ENCODE measurements at regions not wholly inside any gene's neighbourhood (a gene's known extent, or its start where the extent isn't known, plus 50 kb on each side); places are given as distances from the start of the nearest gene placed in this dataset.

- Mint-ChIP-seq H3K36me3 (ENCODE audit: unreplicated experiment) (no peaks in the 10 kb centered on the region), H3K27ac (ENCODE audit: unreplicated experiment) (no peak overlapping the region), H3K4me3 (ENCODE audit: unreplicated experiment) (no peak overlapping the region), H3K27me3 (ENCODE audit: unreplicated experiment) (no peaks in the 10 kb centered on the region), H3K9me3 (ENCODE audit: unreplicated experiment) (no peaks in the 10 kb centered on the region), H3K4me1 (ENCODE audit: unreplicated experiment) (no peaks in the 10 kb centered on the region)
- DNase-seq (ENCODE audit: extremely low spot score, unreplicated experiment), result no peak
- no peak for TF ChIP-seq CTCF (IDR thresholded peaks at IDR 0.05)
Observed at GRCh38 chr11:15318814-15319213, 204.1 kb downstream of the INSC start.

GRCh38 chr11:15326520-15326919 lies 211.8 kb downstream of the INSC start:
- H3K36me3 Mint-ChIP-seq (ENCODE audit: unreplicated experiment), result no peaks in the 10 kb centered on the region
- no peak overlapping the region for H3K4me3 Mint-ChIP-seq (ENCODE audit: unreplicated experiment)
- H3K4me1 Mint-ChIP-seq (ENCODE audit: unreplicated experiment), result no peaks in the 10 kb centered on the region
- H3K9me3 Mint-ChIP-seq (ENCODE audit: unreplicated experiment), result no peaks in the 10 kb centered on the region
- DNase-seq (ENCODE audit: extremely low spot score, unreplicated experiment), result no peak
- H3K27me3 Mint-ChIP-seq (ENCODE audit: unreplicated experiment), result peaks cover 14% of the 10 kb centered on the region
- TF ChIP-seq CTCF (IDR thresholded peaks at IDR 0.05), result no peak
- H3K27ac Mint-ChIP-seq (ENCODE audit: unreplicated experiment), result no peak overlapping the region

- Mint-ChIP-seq H3K27me3 (ENCODE audit: unreplicated experiment) (peaks cover 14% of the 10 kb centered on the region), H3K9me3 (ENCODE audit: unreplicated experiment) (no peaks in the 10 kb centered on the region), H3K4me3 (ENCODE audit: unreplicated experiment) (no peak overlapping the region), H3K27ac (ENCODE audit: unreplicated experiment) (no peak overlapping the region), H3K36me3 (ENCODE audit: unreplicated experiment) (no peaks in the 10 kb centered on the region), H3K4me1 (ENCODE audit: unreplicated experiment) (no peaks in the 10 kb centered on the region)
- TF ChIP-seq CTCF (IDR thresholded peaks at IDR 0.05), result peak; percentile 68
- no peak for DNase-seq (ENCODE audit: extremely low spot score, unreplicated experiment)
Observed at GRCh38 chr11:15327786-15328231, 213.1 kb downstream of the INSC start.

GRCh38 chr11:15333407-15333806 lies 218.7 kb downstream of the INSC start:
- no peak overlapping the region for H3K4me3 Mint-ChIP-seq (ENCODE audit: unreplicated experiment)
- no peaks in the 10 kb centered on the region for H3K4me1 Mint-ChIP-seq (ENCODE audit: unreplicated experiment)
- no peak for TF ChIP-seq CTCF (IDR thresholded peaks at IDR 0.05)
- H3K36me3 Mint-ChIP-seq (ENCODE audit: unreplicated experiment), result no peaks in the 10 kb centered on the region
- H3K9me3 Mint-ChIP-seq (ENCODE audit: unreplicated experiment), result no peaks in the 10 kb centered on the region
- no peak overlapping the region for H3K27ac Mint-ChIP-seq (ENCODE audit: unreplicated experiment)
- H3K27me3 Mint-ChIP-seq (ENCODE audit: unreplicated experiment), result peaks cover 7% of the 10 kb centered on the region
- DNase-seq (ENCODE audit: extremely low spot score, unreplicated experiment), result no peak

- Mint-ChIP-seq H3K27me3 (ENCODE audit: unreplicated experiment) (peaks cover 7% of the 10 kb centered on the region), H3K27ac (ENCODE audit: unreplicated experiment) (no peak overlapping the region), H3K4me3 (ENCODE audit: unreplicated experiment) (no peak overlapping the region), H3K36me3 (ENCODE audit: unreplicated experiment) (no peaks in the 10 kb centered on the region), H3K4me1 (ENCODE audit: unreplicated experiment) (no peaks in the 10 kb centered on the region), H3K9me3 (ENCODE audit: unreplicated experiment) (no peaks in the 10 kb centered on the region)
- TF ChIP-seq CTCF (IDR thresholded peaks at IDR 0.05), result no peak
- DNase-seq (ENCODE audit: extremely low spot score, unreplicated experiment), result no peak
Observed at GRCh38 chr11:15334766-15335165, 220.0 kb downstream of the INSC start.

Measured in osteocyte (in vitro differentiated cells).